K562 (cell line): ENCODE measurements at regions not wholly inside any gene's neighbourhood (a gene's known extent, or its start where the extent isn't known, plus 50 kb on each side); places are given as distances from the start of the nearest gene placed in this dataset.

Source experiments
- ATAC-seq: fragments of 200-7000 bp; cut with Tn5 transposase; 3 replicates; pipeline ENCODE4 v1.9.1; 2020; ENCODE audit warnings: moderate library complexity
- BruUV-seq: library from RNA; stranded (reverse); fragments of 400-500 nt; replicated peaks from 2 replicates; lab custom pipeline; 2021; lab: Mats Ljungman, UMichigan
- CTCF ChIA-PET: fragments of 300-600 bp; formaldehyde crosslinking; extraction: SDS; loops from one replicate; lab custom pipeline; 2021; ENCODE audit warnings: low intra/inter-chr PET ratio; lab: Yijun Ruan, JAX
- POLR2A ChIA-PET: fragments of 300-600, 350-650 bp; sonication (Branson Sonifier 250); formaldehyde crosslinking; extraction: SDS; loops from one replicate; lab custom pipeline; 2021; ENCODE audit warnings: antibody characterized with exemption, inconsistent platforms; lab: Yijun Ruan, JAX
- DNase-seq, 4 experiments: peaks; one replicate each; pipeline versions ENCODE4 v3.0.0 to v3.0.0-alpha.2; 2011 to 2018; ENCODE audit warnings: low spot score in 3 of 4, mixed read lengths in 3 of 4; ENCODE audit errors: extremely low read depth in 1 of 4
- FAIRE-seq: peaks from 2 replicates; lab custom pipeline; 2011; peaks lifted over from hg19 to GRCh38; lab: Jason Lieb, UNC
- H2AFZ ChIP-seq: 2 replicates; pipeline ENCODE4 v1.6.0; 2011; ENCODE audit warnings: low read depth, low read length, control low read depth, inconsistent platforms
- H3K27ac ChIP-seq: fragments of 200-600 bp; 3 replicates; pipeline ENCODE4 v1.8.0; 2011; ENCODE audit warnings: low read depth, mild to moderate bottlenecking, control low read depth, inconsistent platforms, low read length, moderate library complexity, mixed read lengths; ENCODE audit errors: extremely low read depth
- H3K27me3 ChIP-seq, 2 experiments: fragments of 300-600 bp in 1 of 2; 2 replicates in 1 of 2; 3 replicates in 1 of 2; pipeline versions ENCODE4 v1.6.0 to v1.8.0; 2011; ENCODE audit warnings: inconsistent platforms in 2 of 2, low read length in 2 of 2, mild to moderate bottlenecking in 1 of 2, mixed read lengths in 1 of 2, moderate library complexity in 1 of 2; ENCODE audit not compliant: control insufficient read depth in 2 of 2, insufficient read depth in 2 of 2
- H3K36me3 ChIP-seq: fragments of 300-600 bp; 3 replicates; pipeline ENCODE4 v1.8.0; 2011; ENCODE audit warnings: mild to moderate bottlenecking, low read length, inconsistent platforms; ENCODE audit not compliant: control insufficient read depth, insufficient read depth
- H3K4me1 ChIP-seq, 2 experiments: fragments of 200-600 bp in 1 of 2; replicated peaks in 1 of 2; 2 replicates in 1 of 2; 3 replicates in 1 of 2; pipeline versions ENCODE4 v1.5.1 to v1.8.0; 2011; ENCODE audit warnings: inconsistent platforms in 2 of 2, low read length in 2 of 2, mild to moderate bottlenecking in 1 of 2, mixed read lengths in 1 of 2, moderate library complexity in 1 of 2; ENCODE audit not compliant: control insufficient read depth in 2 of 2, insufficient read depth in 2 of 2
- H3K4me2 ChIP-seq: 2 replicates; pipeline ENCODE4 v1.6.1; 2011; ENCODE audit warnings: low read length, control low read depth, inconsistent platforms, mixed read lengths; ENCODE audit not compliant: insufficient read depth
- H3K4me3 ChIP-seq: fragments of 200-600 bp; sonication (generic), shearing (Covaris generic); 2 replicates; pipeline ENCODE4 v1.5.1; 2016; ENCODE audit warnings: control low read depth, inconsistent platforms
- H3K79me2 ChIP-seq: fragments of 200-600 bp; 3 replicates; pipeline ENCODE4 v1.8.0; 2011; ENCODE audit warnings: low read length, inconsistent platforms; ENCODE audit not compliant: control insufficient read depth, insufficient read depth
- H3K9ac ChIP-seq, 2 experiments: 2 replicates each; pipeline versions ENCODE4 v1.6.0 to v1.6.1; 2011; ENCODE audit warnings: low read depth in 2 of 2, low read length in 2 of 2, control low read depth in 1 of 2, inconsistent platforms in 1 of 2, mild to moderate bottlenecking in 1 of 2, mixed read lengths in 1 of 2; ENCODE audit not compliant: insufficient read depth in 1 of 2
- H3K9me1 ChIP-seq: one replicate; pipeline ENCODE4 v1.6.0; 2011; ENCODE audit warnings: inconsistent platforms, mild to moderate bottlenecking, low read length, moderate library complexity; ENCODE audit not compliant: control insufficient read depth, insufficient read depth
- H3K9me3 ChIP-seq: replicated peaks from 2 replicates; pipeline ENCODE4 v1.5.1; 2011; ENCODE audit warnings: low read depth, low read length, inconsistent platforms; ENCODE audit not compliant: control insufficient read depth, insufficient read depth
- H4K20me1 ChIP-seq: replicated peaks from 2 replicates; pipeline ENCODE4 v1.6.1; 2011; ENCODE audit warnings: low read length, inconsistent platforms, mixed read lengths; ENCODE audit not compliant: control insufficient read depth, insufficient read depth
- ATF7 ChIP-seq: fragments of 450-650 bp; IDR thresholded peaks from 2 replicates; pipeline ENCODE4 v1.7.1; 2014; ENCODE audit warnings: mild to moderate bottlenecking, moderate library complexity
- FOXK1 ChIP-seq: sonication (generic); formaldehyde crosslinking; IDR thresholded peaks from 2 replicates; pipeline ENCODE4 v1.8.0; 2022; ENCODE audit warnings: missing genetic modification reagents, mild to moderate bottlenecking, borderline replicate concordance
- HES1 ChIP-seq: fragments of 450-650 bp; IDR thresholded peaks from 2 replicates; pipeline ENCODE4 v1.6.1; 2016; ENCODE audit warnings: low read depth, mild to moderate bottlenecking, moderate library complexity
- ILK ChIP-seq: fragments of 450-650 bp; IDR thresholded peaks from 2 replicates; pipeline ENCODE4 v1.6.1; 2016; ENCODE audit warnings: missing genetic modification characterization, low read depth, mild to moderate bottlenecking, missing compliant biosample characterization, moderate library complexity, borderline replicate concordance
- RFX7 ChIP-seq: fragments of 250-450 bp; sonication (Bioruptor Pico); IDR thresholded peaks from 2 replicates; pipeline ENCODE4 v1.5.1; 2021; ENCODE audit warnings: mild to moderate bottlenecking
- SIRT6 ChIP-seq: IDR thresholded peaks from one replicate; pipeline ENCODE4 v1.6.1; 2012; ENCODE audit warnings: low read depth, mild to moderate bottlenecking, control low read depth, inconsistent platforms, low read length, moderate library complexity
- TRIM28 ChIP-seq: fragments of 450-650 bp; IDR thresholded peaks from 2 replicates; pipeline ENCODE4 v1.6.1; 2017
- ZEB2 ChIP-seq: fragments of 450-650 bp; IDR thresholded peaks from 2 replicates; pipeline ENCODE4 v1.6.1; 2016
- ZNF174 ChIP-seq: fragments of 250-450 bp; sonication (Bioruptor Pico); IDR thresholded peaks from 2 replicates; pipeline ENCODE4 v1.4.0; 2020; ENCODE audit warnings: mild to moderate bottlenecking
- WGBS: fragments of 100-300 bp; shearing (Covaris generic); methylation state at CpG from one replicate; pipeline ENCODE4 v1.1.6; 2016; ENCODE audit warnings: low coverage, mixed read lengths; ENCODE audit not compliant: insufficient coverage; ENCODE audit errors: missing lambda C conversion rate; 5-methylcytosine and 5-hydroxymethylcytosine counted together
- in situ Hi-C: fragments of 300-500 bp; cut with MboI; formaldehyde crosslinking; loops from 4 replicates; pipeline ENCODE4 v1.15.0; 2018; ENCODE audit warnings: inconsistent platforms, mixed read lengths
- intact Hi-C: fragments of 100-400 bp; cut with micrococcal nuclease; formaldehyde crosslinking; loops from 2 replicates; pipeline ENCODE4 v1.14.2; 2022
- TF ChIP-seq, protein P1 (sequence below): fragments of 250-450 bp; sonication (Bioruptor Pico); IDR thresholded peaks from 2 replicates; pipeline ENCODE4 v1.8.0; 2022; ENCODE audit warnings: inconsistent platforms
- TF ChIP-seq, protein P2 (sequence below): fragments of 150-350 bp; conservative IDR thresholded peaks from 2 replicates; pipeline ENCODE4 v1.6.1; 2014; ENCODE audit warnings: low read length

GRCh38 chr4:57504797-57505530 lies 394.8 kb upstream of the IGFBP7 start:
- intact Hi-C loops (no loop called here), in situ Hi-C loops (no loop called here)
- Histone ChIP-seq H3K4me2 (no peak overlapping the region), H3K79me2 (no peaks in the 10 kb centered on the region), H2AFZ (no peak overlapping the region), H4K20me1 (no peaks in the 10 kb centered on the region), H3K9ac (no peak overlapping the region), H3K9me1 (no peaks in the 10 kb centered on the region), H3K4me1 (no peaks in the 10 kb centered on the region), H3K36me3 (no peaks in the 10 kb centered on the region), H3K9me3 (no peaks in the 10 kb centered on the region), H3K4me3 (no peak overlapping the region), H3K27ac (no peak overlapping the region), H3K27me3 (no peaks in the 10 kb centered on the region)
- DNase-seq (no peak), ATAC-seq (no peak), FAIRE-seq (no peak)
- ChIA-PET CTCF (no interaction called here), POLR2A (no interaction called here)
- WGBS, result 2% methylated on average over 5 of the region's 5 CpGs
- BruUV-seq, result no TSS peak
- TF ChIP-seq SIRT6 (no peak), ILK (tag) (no peak), HES1 (no peak), TRIM28 (no peak), FOXK1 (CRISPR knock-in tag) (no peak), ZNF174 (CRISPR knock-in tag) (no peak), ZEB2 (no peak), ATF7 (no peak), RFX7 (no peak)
- TF ChIP-seq, protein P1, sequence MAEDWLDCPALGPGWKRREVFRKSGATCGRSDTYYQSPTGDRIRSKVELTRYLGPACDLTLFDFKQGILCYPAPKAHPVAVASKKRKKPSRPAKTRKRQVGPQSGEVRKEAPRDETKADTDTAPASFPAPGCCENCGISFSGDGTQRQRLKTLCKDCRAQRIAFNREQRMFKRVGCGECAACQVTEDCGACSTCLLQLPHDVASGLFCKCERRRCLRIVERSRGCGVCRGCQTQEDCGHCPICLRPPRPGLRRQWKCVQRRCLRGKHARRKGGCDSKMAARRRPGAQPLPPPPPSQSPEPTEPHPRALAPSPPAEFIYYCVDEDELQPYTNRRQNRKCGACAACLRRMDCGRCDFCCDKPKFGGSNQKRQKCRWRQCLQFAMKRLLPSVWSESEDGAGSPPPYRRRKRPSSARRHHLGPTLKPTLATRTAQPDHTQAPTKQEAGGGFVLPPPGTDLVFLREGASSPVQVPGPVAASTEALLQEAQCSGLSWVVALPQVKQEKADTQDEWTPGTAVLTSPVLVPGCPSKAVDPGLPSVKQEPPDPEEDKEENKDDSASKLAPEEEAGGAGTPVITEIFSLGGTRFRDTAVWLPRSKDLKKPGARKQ (CRISPR knock-in tag), result no peak
- TF ChIP-seq, protein P2, sequence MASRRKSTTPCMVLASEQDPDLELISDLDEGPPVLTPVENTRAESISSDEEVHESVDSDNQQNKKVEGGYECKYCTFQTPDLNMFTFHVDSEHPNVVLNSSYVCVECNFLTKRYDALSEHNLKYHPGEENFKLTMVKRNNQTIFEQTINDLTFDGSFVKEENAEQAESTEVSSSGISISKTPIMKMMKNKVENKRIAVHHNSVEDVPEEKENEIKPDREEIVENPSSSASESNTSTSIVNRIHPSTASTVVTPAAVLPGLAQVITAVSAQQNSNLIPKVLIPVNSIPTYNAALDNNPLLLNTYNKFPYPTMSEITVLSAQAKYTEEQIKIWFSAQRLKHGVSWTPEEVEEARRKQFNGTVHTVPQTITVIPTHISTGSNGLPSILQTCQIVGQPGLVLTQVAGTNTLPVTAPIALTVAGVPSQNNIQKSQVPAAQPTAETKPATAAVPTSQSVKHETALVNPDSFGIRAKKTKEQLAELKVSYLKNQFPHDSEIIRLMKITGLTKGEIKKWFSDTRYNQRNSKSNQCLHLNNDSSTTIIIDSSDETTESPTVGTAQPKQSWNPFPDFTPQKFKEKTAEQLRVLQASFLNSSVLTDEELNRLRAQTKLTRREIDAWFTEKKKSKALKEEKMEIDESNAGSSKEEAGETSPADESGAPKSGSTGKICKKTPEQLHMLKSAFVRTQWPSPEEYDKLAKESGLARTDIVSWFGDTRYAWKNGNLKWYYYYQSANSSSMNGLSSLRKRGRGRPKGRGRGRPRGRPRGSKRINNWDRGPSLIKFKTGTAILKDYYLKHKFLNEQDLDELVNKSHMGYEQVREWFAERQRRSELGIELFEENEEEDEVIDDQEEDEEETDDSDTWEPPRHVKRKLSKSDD, result no peak
